GM12872 (cell line): ENCODE measurements at regions not wholly inside any gene's neighbourhood (a gene's known extent, or its start where the extent isn't known, plus 50 kb on each side); places are given as distances from the start of the nearest gene placed in this dataset.

ENCODE experiments used
- TF ChIP-seq, protein P1 (sequence below): IDR thresholded peaks from 3 replicates; pipeline ENCODE4 v1.5.1; 2011; ENCODE audit warnings: low read depth, mild to moderate bottlenecking, low read length, moderate library complexity; ENCODE audit not compliant: insufficient read depth

DNA sequence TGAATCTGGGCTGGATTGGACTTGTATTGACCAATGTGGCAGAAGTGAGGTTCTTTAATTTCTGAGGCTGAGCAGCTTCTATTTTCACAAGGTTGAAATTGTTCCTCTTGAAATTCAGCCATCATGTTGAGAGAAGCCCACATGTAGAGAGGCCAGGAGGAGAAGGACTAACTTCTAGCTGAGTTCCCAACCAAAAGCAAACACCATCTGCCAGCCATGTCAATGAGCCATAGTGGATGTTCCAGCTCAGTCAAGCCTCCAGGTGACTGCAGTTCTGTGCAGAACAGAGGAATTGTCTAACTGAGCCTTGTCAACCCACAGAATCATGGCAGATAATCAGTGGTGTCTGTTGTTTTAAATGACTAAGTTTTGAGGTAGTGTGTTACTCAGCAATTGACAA, 110.6 kb upstream of the ACVR1 start:
- TF ChIP-seq, protein P1, sequence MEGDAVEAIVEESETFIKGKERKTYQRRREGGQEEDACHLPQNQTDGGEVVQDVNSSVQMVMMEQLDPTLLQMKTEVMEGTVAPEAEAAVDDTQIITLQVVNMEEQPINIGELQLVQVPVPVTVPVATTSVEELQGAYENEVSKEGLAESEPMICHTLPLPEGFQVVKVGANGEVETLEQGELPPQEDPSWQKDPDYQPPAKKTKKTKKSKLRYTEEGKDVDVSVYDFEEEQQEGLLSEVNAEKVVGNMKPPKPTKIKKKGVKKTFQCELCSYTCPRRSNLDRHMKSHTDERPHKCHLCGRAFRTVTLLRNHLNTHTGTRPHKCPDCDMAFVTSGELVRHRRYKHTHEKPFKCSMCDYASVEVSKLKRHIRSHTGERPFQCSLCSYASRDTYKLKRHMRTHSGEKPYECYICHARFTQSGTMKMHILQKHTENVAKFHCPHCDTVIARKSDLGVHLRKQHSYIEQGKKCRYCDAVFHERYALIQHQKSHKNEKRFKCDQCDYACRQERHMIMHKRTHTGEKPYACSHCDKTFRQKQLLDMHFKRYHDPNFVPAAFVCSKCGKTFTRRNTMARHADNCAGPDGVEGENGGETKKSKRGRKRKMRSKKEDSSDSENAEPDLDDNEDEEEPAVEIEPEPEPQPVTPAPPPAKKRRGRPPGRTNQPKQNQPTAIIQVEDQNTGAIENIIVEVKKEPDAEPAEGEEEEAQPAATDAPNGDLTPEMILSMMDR, result no peak

DNA sequence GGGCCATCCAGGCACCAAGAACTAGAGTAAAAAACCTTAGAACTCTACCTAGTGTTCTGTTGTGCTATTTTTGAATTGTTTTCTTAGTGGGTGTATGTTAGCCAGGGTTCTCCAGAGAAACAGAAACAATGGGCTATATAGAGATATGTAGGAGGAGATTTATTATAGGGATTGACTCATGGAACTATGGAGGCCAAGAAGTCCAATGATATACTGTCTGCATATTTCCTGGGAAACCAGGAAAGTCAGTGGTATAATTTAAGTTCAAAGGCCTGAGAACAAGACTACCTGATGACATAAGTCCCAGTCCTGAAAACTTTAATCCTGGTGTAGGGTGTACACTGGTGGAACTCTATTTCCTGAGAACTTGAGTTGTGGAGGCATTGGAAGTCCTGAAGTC, 108.7 kb upstream of the ACVR1 start:
- TF ChIP-seq, protein P1, result no peak

DNA sequence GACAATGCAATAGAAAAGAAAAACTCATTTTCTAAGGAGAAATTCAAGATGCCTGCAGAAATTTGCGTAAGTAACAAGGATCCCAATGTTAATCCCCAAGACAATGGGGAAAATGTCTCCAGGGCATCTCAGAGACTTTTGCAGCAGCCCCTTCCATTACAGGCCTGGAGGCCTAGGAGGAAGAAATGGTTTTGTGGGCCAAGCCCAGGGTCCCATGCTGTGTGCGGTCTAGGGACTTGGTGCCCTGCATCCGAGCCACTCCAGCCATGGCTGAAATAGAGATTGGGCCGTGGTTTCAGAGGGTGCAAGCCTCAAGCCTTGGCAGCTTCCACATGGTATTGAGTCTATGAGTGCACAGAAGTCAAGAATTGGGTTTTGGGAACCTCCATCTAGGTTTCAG, 103.9 kb upstream of the ACVR1 start:
- TF ChIP-seq, protein P1, result no peak

DNA sequence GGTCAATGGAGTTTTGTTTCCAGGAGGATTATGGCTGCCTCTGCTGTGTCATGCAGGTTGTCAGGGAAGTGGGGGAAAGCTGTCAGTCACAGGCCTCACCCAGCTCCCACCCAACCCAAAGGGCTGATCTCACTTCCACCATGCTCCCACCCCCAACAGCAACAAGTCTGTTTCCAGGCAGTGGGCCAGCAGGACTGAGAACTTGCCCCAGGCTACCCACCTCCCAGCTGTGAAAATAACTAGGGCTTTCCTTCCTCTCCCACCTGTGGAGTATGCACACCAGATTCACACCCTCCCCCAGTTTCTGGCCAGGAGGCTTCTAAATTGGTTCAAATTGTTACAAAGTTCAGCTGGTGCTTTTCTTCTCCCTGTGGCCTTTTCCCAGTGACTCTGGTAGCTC, 95.6 kb upstream of the ACVR1 start:
- TF ChIP-seq, protein P1, result no peak

DNA sequence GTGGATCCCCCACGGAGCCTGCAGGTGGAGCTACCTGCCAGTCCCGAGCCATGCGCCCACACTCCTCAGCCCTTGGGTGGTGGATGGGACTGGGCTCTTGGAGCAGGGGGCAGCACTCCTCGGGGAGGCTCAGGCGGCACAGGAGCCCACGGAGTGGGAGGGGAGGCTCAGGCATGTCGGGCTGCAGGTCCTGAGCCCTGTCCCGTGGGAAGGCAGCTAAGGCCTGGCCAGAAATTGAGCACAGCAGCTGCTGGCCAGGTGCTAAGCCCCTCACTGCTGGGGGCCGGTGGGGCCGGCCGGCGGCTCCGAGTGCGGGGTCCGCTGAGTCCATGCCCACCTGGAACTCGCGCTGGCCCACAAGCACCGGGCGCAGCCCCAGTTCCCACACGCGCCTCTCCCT, 91.7 kb upstream of the ACVR1 start:
- TF ChIP-seq, protein P1, result no peak

DNA sequence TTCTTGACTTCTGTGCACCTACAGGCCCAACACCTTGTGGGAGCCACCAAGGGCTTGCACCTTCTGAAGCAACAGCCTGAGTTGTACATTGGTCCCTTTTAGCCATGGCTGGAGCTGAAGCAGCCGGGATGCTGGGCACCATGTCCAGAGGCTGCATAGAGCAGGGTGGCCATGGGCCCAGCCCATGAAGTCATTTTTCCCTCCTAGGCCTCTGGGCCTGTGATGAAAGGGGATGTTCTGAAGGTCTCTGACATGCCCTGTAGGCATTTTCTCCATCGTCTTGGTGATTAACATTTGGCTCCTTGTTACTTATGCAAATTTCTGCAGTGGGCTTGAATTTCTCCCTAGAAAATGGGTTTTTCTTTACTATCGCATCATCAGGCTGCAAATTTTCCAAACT, 83.1 kb upstream of the ACVR1 start:
- TF ChIP-seq, protein P1, result no peak

DNA sequence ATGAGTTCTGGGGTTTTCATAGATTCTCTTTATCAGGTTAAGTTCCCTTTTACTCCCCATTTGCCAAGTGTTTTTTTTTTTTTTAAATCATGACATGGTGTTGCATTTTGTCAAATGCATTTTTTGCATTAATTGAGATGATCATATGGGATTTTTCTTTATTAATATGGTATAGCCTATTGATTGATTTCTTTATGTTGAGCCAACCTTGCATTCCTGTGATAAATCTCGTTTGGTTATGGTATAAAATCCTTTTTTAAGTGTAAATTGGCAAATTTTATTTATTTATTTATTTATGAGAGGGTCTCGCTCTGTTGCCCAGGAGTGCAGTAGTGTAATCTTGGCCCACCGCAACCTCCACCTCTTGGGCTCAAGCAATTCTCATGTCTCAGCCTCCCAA, 81.5 kb upstream of the ACVR1 start:
- TF ChIP-seq, protein P1, result no peak

DNA sequence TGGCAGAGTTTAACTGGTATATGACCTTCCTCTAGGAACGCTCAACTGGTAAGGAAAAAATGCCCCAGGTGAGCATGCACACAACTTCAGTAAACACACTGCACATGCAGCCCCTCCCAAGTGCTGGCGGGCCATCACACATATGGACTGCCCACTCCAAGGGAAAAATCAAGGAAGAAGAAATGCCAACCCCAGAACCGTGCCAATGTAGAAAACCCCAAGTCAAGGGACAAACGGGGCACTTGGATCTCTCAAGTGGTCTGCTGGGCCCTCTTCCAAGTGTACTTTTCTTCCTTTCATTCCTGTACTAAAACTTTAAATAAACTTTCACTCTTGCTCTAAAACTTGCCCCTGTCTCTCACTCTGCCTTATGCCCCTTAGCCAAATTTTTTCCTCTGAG, 76.4 kb upstream of the ACVR1 start:
- TF ChIP-seq, protein P1, result no peak
